Lung (tissue), 11 donors: ENCODE measurements at regions not wholly inside any gene's neighbourhood (a gene's known extent, or its start where the extent isn't known, plus 50 kb on each side); places are given as distances from the start of the nearest gene placed in this dataset.

Source experiments
- ATAC-seq: fragments of 200-7000 bp; cut with Tn5 transposase; one replicate; pipeline ENCODE4 v1.9.1; 2020; ENCODE audit warnings: moderate number of reproducible peaks; ENCODE audit not compliant: insufficient read depth, low FRiP score
- DNase-seq, 3 donors: peaks; one replicate each; pipeline ENCODE4 v3.0.0-alpha.2; 2013 to 2017
- H3K27ac ChIP-seq, 2 donors: one replicate each; pipeline ENCODE4 v1.5.1; 2013; ENCODE audit warnings: mild to moderate bottlenecking in 2 of 2, moderate library complexity in 2 of 2, control low read depth in 1 of 2, inconsistent platforms in 1 of 2, low read depth in 1 of 2, low read length in 1 of 2
- H3K27me3 ChIP-seq, 3 donors: one replicate each; pipeline ENCODE4 v1.5.1; 2013; ENCODE audit warnings: low read length in 2 of 3; ENCODE audit not compliant: control insufficient read depth in 3 of 3, insufficient read depth in 3 of 3
- H3K36me3 ChIP-seq, 4 donors: one replicate each; pipeline ENCODE4 v1.5.1; 2013; ENCODE audit warnings: low read length in 4 of 4, mild to moderate bottlenecking in 1 of 4, moderate library complexity in 1 of 4; ENCODE audit not compliant: control insufficient read depth in 4 of 4, insufficient read depth in 4 of 4
- H3K4me1 ChIP-seq, 5 donors: one replicate each; pipeline ENCODE4 v1.5.1; 2013; ENCODE audit warnings: low read length in 5 of 5, mild to moderate bottlenecking in 2 of 5, moderate library complexity in 1 of 5; ENCODE audit not compliant: control insufficient read depth in 5 of 5, insufficient read depth in 5 of 5
- H3K4me3 ChIP-seq: one replicate; pipeline ENCODE4 v1.5.1; 2013; ENCODE audit warnings: mild to moderate bottlenecking, control low read depth, moderate library complexity
- H3K9ac ChIP-seq, 2 donors: one replicate each; pipeline ENCODE4 v1.5.1; 2013; ENCODE audit warnings: low read length in 2 of 2, control low read depth in 1 of 2; ENCODE audit not compliant: insufficient read depth in 1 of 2
- H3K9me3 ChIP-seq, 4 donors: one replicate each; pipeline ENCODE4 v1.5.1; 2013; ENCODE audit warnings: low read length in 3 of 4, mild to moderate bottlenecking in 1 of 4, moderate library complexity in 1 of 4; ENCODE audit not compliant: control insufficient read depth in 4 of 4, insufficient read depth in 3 of 4
- WGBS, 2 donors: extraction: QIAGEN DNeasy Blood & Tissue Kit; methylation state at CpG; one replicate each; pipeline ENCODE4 v1.1.7; 2013; 5-methylcytosine and 5-hydroxymethylcytosine counted together
- TF ChIP-seq, protein P1 (sequence below): IDR thresholded peaks from 2 replicates; pipeline ENCODE4 v1.5.1; 2012; ENCODE audit warnings: mild to moderate bottlenecking; ENCODE audit errors: control extremely low read depth, extremely low read depth
- donor health status: control.
- donor health status: control.
- donor health status: Bipolar disorder and iron deficiency.
- donor health status: healthy.
- donor health status: DM: yes; HTN: yes; CAD: no.

DNA sequence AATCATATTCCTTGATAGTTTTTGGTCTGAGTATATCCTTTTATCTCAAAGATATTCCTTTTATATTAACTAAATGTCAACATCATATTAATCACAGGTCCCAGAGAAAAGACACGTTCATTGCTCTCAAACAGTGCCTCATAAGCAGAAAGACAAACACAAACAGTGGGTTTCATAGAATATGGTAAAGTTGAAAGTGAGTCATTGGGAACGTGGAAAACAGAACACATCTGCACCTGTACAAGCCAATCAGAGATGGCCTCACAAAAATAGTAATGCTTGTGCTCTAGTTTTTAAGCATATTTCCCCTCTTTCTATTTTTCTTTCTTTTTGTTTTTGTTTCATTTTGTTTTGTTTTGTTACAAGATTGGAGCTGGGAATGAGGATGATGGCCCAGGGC, 328.4 kb upstream of the MAP2 start:
- DNase-seq = no peak
- WGBS, 2 donors = 57 to 79% methylated on average over 2 of the region's 2 CpGs
- TF ChIP-seq, protein P1, sequence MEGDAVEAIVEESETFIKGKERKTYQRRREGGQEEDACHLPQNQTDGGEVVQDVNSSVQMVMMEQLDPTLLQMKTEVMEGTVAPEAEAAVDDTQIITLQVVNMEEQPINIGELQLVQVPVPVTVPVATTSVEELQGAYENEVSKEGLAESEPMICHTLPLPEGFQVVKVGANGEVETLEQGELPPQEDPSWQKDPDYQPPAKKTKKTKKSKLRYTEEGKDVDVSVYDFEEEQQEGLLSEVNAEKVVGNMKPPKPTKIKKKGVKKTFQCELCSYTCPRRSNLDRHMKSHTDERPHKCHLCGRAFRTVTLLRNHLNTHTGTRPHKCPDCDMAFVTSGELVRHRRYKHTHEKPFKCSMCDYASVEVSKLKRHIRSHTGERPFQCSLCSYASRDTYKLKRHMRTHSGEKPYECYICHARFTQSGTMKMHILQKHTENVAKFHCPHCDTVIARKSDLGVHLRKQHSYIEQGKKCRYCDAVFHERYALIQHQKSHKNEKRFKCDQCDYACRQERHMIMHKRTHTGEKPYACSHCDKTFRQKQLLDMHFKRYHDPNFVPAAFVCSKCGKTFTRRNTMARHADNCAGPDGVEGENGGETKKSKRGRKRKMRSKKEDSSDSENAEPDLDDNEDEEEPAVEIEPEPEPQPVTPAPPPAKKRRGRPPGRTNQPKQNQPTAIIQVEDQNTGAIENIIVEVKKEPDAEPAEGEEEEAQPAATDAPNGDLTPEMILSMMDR = no peak
- no peaks in the 10 kb centered on the region for H3K36me3 ChIP-seq
- no peaks in the 10 kb centered on the region for H3K4me1 ChIP-seq
- no peak overlapping the region for H3K9ac ChIP-seq
- no peak overlapping the region for H3K27ac ChIP-seq
- H3K27me3 ChIP-seq = no peaks in the 10 kb centered on the region
- no peak overlapping the region for H3K4me3 ChIP-seq
- ATAC-seq = no peak
- H3K9me3 ChIP-seq = peaks cover 0 to 3% (median 0%) of the 10 kb centered on the region in 4 donors

DNA sequence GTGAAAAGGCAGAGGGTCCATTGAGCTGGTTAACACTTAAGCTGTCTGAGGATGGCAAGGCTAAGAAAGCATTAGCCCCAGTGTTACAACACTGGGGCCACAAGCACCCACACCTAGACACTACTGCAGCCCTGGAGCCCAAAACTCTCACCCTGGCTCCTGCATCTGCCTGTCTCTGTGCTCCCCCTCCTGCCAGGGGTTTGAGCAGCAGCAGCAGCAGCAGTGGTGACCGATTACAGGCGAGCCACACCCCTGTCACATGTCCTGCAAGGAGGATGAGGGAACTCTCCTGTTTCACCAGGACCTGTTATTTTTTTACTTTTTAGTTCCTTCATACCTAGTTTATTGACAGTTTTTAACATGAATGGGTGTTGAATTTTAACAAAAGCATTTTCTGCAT, 326.7 kb upstream of the MAP2 start:
- H3K4me3 ChIP-seq = no peak overlapping the region
- H3K27ac ChIP-seq = no peak overlapping the region
- no peak overlapping the region for H3K9ac ChIP-seq
- ATAC-seq (no peak), DNase-seq (no peak)
- TF ChIP-seq, protein P1 = no peak
- H3K4me1 ChIP-seq = no peaks in the 10 kb centered on the region
- no peaks in the 10 kb centered on the region for H3K27me3 ChIP-seq
- H3K9me3 ChIP-seq = peaks cover 0 to 3% (median 0%) of the 10 kb centered on the region in 4 donors
- no peaks in the 10 kb centered on the region for H3K36me3 ChIP-seq
- WGBS, 2 donors = 71 to 89% methylated on average over 2 of the region's 2 CpGs

DNA sequence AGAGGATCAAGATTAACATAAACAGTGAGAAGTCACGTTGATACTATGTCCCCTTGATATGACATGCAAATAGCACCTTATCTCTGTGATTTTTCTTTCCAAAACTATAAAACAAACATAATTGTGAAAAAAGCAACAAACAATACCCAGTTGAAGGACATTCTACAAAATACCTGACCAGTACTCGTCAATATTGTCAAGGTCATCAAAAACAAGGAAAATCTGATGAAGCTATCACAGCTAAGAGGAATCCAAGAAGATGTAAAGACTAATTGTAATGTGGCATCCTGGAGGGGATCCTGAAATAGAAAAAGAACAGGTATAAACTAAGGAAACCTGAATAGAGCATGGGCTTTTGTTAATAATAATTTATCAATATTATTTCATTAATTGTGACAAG, 321.5 kb upstream of the MAP2 start:
- TF ChIP-seq, protein P1 = no peak
- Histone ChIP-seq H3K4me1 (no peaks in the 10 kb centered on the region), H3K4me3 (no peak overlapping the region), H3K27ac (no peak overlapping the region), H3K36me3 (no peaks in the 10 kb centered on the region), H3K9me3 (no peaks in the 10 kb centered on the region), H3K9ac (no peak overlapping the region), H3K27me3 (no peaks in the 10 kb centered on the region)
- ATAC-seq = no peak
- WGBS, 2 donors = 73 to 82% methylated on average over 2 of the region's 2 CpGs
- no peak for DNase-seq

DNA sequence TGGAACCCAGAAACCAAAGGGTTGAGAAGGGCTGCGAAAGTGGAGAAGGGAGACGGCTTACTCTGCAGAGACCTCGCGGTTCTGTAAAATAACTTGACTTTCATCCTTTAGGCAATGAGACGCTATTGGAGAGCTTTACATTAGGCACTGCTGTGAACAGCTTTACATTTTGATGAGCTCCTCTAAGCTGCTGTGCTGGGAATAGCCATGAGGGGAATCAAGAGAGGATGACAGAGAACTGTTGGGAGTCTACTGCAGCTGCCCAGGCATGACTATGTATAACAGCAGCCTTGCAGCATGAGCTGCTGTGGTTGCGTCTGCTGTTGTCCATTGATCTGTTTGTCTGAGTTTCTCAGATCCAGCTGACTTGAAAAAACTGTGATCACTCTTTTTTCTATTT, 310.8 kb upstream of the MAP2 start:
- TF ChIP-seq, protein P1 = no peak
- Histone ChIP-seq H3K4me3 (no peak overlapping the region), H3K9ac (no peak overlapping the region), H3K27me3 (no peaks in the 10 kb centered on the region), H3K4me1 (no peaks in the 10 kb centered on the region), H3K9me3 (no peaks in the 10 kb centered on the region), H3K27ac (no peak overlapping the region), H3K36me3 (no peaks in the 10 kb centered on the region)
- WGBS, 2 donors = 88 to 93% methylated on average over 6 of the region's 6 CpGs
- no peak for ATAC-seq
- no peak for DNase-seq
